WTC11 (cell line): ENCODE measurements at regions not wholly inside any gene's neighbourhood (a gene's known extent, or its start where the extent isn't known, plus 50 kb on each side); places are given as distances from the start of the nearest gene placed in this dataset.

Source experiments
- CTCF ChIP-seq: fragments of 200-600 bp; IDR thresholded peaks from 2 replicates; pipeline ENCODE4 v1.8.0; 2022; ENCODE audit warnings: antibody characterized with exemption
- IRF1 ChIP-seq: sonication (generic); formaldehyde crosslinking; IDR thresholded peaks from 2 replicates; pipeline ENCODE4 v1.8.0; 2023; ENCODE audit warnings: missing genetic modification reagents
- KAT7 ChIP-seq: sonication (generic); formaldehyde crosslinking; IDR thresholded peaks from 2 replicates; pipeline ENCODE4 v1.8.1; 2023; ENCODE audit warnings: missing genetic modification reagents, mild to moderate bottlenecking, borderline replicate concordance
- NR3C1 ChIP-seq: sonication (generic); formaldehyde crosslinking; conservative IDR thresholded peaks from 2 replicates; pipeline ENCODE4 v1.8.1; 2023; ENCODE audit warnings: low read depth, mild to moderate bottlenecking, missing genetic modification reagents
- USF2 ChIP-seq: sonication (generic); formaldehyde crosslinking; IDR thresholded peaks from 2 replicates; pipeline ENCODE4 v1.8.1; 2023; ENCODE audit warnings: mild to moderate bottlenecking, missing genetic modification reagents, moderate library complexity
- ZNF512 ChIP-seq: sonication (generic); formaldehyde crosslinking; IDR thresholded peaks from 2 replicates; pipeline ENCODE4 v1.8.1; 2022; ENCODE audit warnings: missing genetic modification reagents, borderline replicate concordance

GRCh38 chr2:59572227-59572626, 981.2 kb downstream of the BCL11A start:
- no peak for TF ChIP-seq ZNF512
- no peak for TF ChIP-seq KAT7 (CRISPR knock-in tag)
- TF ChIP-seq NR3C1 (CRISPR knock-in tag) = no peak
- no peak for TF ChIP-seq IRF1
- no peak for TF ChIP-seq CTCF
- TF ChIP-seq USF2 = no peak
